Cardiac muscle cell (in vitro differentiated cells and primary cell): ENCODE measurements at regions not wholly inside any gene's neighbourhood (a gene's known extent, or its start where the extent isn't known, plus 50 kb on each side); places are given as distances from the start of the nearest gene placed in this dataset.

Experiments
- DNase-seq, 2 donors: peaks; one replicate each; pipeline versions ENCODE4 v3.0.0 to v3.0.0-alpha.2; 2010 to 2017; ENCODE audit warnings: low read depth in 1 of 2, low spot score in 1 of 2
- H3K27ac ChIP-seq: fragments of 200-600 bp; sonication (generic); 2 replicates; pipeline ENCODE4 v1.5.1; 2016
- H3K27me3 ChIP-seq: fragments of 200-600 bp; sonication (generic); 2 replicates; pipeline ENCODE4 v1.6.0; 2016; ENCODE audit warnings: control low read depth
- H3K36me3 ChIP-seq: fragments of 200-600 bp; sonication (generic); 2 replicates; pipeline ENCODE4 v1.5.1; 2016; ENCODE audit warnings: control low read depth
- H3K4me1 ChIP-seq: fragments of 200-600 bp; sonication (generic); 2 replicates; pipeline ENCODE4 v1.8.1; 2017; ENCODE audit warnings: low read depth, mild to moderate bottlenecking, mixed run types
- H3K4me3 ChIP-seq: fragments of 200-600 bp; sonication (generic); 2 replicates; pipeline ENCODE4 v1.5.1; 2016; ENCODE audit warnings: mild to moderate bottlenecking
- H3K9me3 ChIP-seq: fragments of 200-600 bp; sonication (generic); 2 replicates; pipeline ENCODE4 v1.5.1; 2017; ENCODE audit warnings: low read depth, mild to moderate bottlenecking, control low read depth
- TF ChIP-seq, protein P1 (sequence below): IDR thresholded peaks from 2 replicates; pipeline ENCODE4 v1.5.1; 2012; ENCODE audit warnings: low read depth, mild to moderate bottlenecking, low read length

DNA sequence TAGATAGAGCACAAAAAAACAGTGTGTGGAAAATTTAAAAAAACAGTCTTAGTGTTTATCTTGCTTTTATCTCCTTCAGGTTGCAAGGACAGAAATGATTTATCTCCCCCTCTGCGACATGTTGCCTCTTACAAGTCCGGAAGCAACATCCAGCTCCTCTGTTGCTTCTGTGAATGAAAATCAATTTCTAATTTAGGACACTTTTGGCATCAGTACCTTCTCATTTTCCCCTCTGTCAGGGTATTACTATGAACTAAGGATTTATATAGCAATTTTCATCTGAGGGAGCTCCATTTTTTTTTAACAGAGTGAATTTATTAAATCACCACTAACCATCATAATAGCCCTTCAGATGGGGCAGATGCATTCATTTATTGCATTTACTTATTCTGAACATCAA lies 116.6 kb upstream of the PLXNC1 start:
- Histone ChIP-seq H3K9me3 (no peaks in the 10 kb centered on the region), H3K27ac (no peak overlapping the region), H3K27me3 (no peaks in the 10 kb centered on the region), H3K36me3 (no peaks in the 10 kb centered on the region), H3K4me1 (no peaks in the 10 kb centered on the region), H3K4me3 (no peak overlapping the region)
- no peak for DNase-seq
- TF ChIP-seq, protein P1, sequence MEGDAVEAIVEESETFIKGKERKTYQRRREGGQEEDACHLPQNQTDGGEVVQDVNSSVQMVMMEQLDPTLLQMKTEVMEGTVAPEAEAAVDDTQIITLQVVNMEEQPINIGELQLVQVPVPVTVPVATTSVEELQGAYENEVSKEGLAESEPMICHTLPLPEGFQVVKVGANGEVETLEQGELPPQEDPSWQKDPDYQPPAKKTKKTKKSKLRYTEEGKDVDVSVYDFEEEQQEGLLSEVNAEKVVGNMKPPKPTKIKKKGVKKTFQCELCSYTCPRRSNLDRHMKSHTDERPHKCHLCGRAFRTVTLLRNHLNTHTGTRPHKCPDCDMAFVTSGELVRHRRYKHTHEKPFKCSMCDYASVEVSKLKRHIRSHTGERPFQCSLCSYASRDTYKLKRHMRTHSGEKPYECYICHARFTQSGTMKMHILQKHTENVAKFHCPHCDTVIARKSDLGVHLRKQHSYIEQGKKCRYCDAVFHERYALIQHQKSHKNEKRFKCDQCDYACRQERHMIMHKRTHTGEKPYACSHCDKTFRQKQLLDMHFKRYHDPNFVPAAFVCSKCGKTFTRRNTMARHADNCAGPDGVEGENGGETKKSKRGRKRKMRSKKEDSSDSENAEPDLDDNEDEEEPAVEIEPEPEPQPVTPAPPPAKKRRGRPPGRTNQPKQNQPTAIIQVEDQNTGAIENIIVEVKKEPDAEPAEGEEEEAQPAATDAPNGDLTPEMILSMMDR: no peak

GRCh38 chr12:94032368-94032767 lies 116.0 kb upstream of the PLXNC1 start:
- Histone ChIP-seq H3K9me3 (no peaks in the 10 kb centered on the region), H3K36me3 (no peaks in the 10 kb centered on the region), H3K4me1 (no peaks in the 10 kb centered on the region), H3K4me3 (no peak overlapping the region), H3K27me3 (no peaks in the 10 kb centered on the region), H3K27ac (no peak overlapping the region)
- no peak for DNase-seq
- TF ChIP-seq, protein P1: no peak

GRCh38 chr12:94033101-94033500 lies 115.3 kb upstream of the PLXNC1 start:
- no peak overlapping the region for H3K4me3 ChIP-seq
- H3K4me1 ChIP-seq: no peaks in the 10 kb centered on the region
- H3K27me3 ChIP-seq: no peaks in the 10 kb centered on the region
- H3K27ac ChIP-seq: no peak overlapping the region
- TF ChIP-seq, protein P1: no peak
- H3K36me3 ChIP-seq: no peaks in the 10 kb centered on the region
- no peak for DNase-seq
- no peaks in the 10 kb centered on the region for H3K9me3 ChIP-seq

DNA sequence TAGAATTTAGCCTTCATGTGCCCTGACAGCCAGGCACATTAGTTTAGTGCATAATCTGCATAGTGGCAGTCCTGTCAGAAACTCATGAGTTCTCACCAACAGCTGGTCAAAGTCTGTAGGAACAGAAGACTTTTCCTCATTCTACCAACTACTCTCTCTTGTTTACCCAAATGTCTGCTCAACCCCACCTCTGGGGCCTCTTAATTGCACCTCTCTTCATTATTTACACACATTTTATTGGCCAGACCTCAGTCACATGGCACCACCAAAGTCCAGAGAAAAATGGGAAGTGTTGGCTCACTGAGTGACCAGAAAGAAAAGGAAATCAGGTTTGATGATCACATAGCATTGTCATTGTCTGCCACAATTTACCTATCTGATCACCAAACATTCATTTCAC lies 114.6 kb upstream of the PLXNC1 start:
- Histone ChIP-seq H3K36me3 (no peaks in the 10 kb centered on the region), H3K27me3 (no peaks in the 10 kb centered on the region), H3K27ac (no peak overlapping the region), H3K9me3 (no peaks in the 10 kb centered on the region), H3K4me1 (no peaks in the 10 kb centered on the region), H3K4me3 (no peak overlapping the region)
- no peak for DNase-seq
- TF ChIP-seq, protein P1: no peak

- peak; percentile 14 to 62 for DNase-seq
- no peaks in the 10 kb centered on the region for H3K4me1 ChIP-seq
- H3K36me3 ChIP-seq: no peaks in the 10 kb centered on the region
- TF ChIP-seq, protein P1: no peak
- no peak overlapping the region for H3K4me3 ChIP-seq
- no peak overlapping the region for H3K27ac ChIP-seq
- no peaks in the 10 kb centered on the region for H3K27me3 ChIP-seq
- no peaks in the 10 kb centered on the region for H3K9me3 ChIP-seq
These were observed 110.9 kb upstream of the PLXNC1 start for GRCh38 chr12:94037444-94037843.

DNA sequence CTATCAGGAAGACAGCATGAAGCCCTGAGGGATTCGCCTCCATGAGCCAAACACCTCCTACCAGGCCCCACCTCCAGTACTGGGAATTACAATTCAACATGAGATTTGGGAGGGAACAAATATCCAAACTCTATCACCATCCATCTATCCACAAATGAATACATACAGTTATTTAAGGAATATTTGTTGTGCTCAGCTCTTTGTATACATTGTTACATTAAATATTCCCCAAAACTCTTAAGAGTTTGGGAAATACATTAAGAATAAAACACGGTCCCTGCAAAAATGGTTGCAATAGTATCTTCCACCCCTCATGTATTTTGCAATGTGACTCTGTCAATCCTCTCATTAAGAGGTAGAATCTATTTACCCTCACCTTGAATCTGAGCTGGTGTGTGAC lies 109.8 kb upstream of the PLXNC1 start:
- Histone ChIP-seq H3K9me3 (no peaks in the 10 kb centered on the region), H3K27me3 (no peaks in the 10 kb centered on the region)

More for the DNA sequence above, 109.8 kb upstream of the PLXNC1 start:
- no peak for DNase-seq
- TF ChIP-seq, protein P1: no peak
- no peak overlapping the region for H3K4me3 ChIP-seq
- no peak overlapping the region for H3K27ac ChIP-seq
- no peaks in the 10 kb centered on the region for H3K4me1 ChIP-seq
- no peaks in the 10 kb centered on the region for H3K36me3 ChIP-seq
